GM21576 (cell line): ENCODE measurements at regions not wholly inside any gene's neighbourhood (a gene's known extent, or its start where the extent isn't known, plus 50 kb on each side); places are given as distances from the start of the nearest gene placed in this dataset.
"Not testable (repeated sequence)": the region's sequence is repeated elsewhere in the genome, so short reads cannot be mapped to it uniquely, and the experiment has no call there.

Source experiments
- ATAC-seq: cut with Tn5 transposase; IDR thresholded peaks from one replicate; pipeline ENCODE4 v1.9.1; 2021; ENCODE audit warnings: mild to moderate bottlenecking, moderate library complexity; ENCODE audit not compliant: unreplicated experiment

DNA sequence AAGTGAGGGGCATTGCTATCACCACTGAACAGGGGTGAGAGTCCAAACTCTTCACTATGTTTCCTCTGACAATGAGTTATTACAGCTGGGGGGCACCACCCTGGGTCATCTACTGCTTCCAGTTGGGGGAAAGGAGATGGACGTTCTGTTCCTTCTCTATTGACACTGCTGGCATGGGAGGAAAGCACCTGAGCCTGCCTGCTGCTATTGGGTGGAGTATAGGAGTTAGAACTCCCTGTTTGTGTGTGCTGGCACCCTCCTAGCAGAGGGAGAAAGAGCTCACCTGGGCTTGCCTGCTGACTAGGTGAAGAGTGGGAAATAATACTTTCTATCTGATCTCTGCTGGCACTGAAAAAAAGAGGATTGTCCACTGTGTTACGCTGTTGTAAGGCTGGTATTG is 163.8 kb downstream of the MSN start:
- no peak for ATAC-seq

DNA sequence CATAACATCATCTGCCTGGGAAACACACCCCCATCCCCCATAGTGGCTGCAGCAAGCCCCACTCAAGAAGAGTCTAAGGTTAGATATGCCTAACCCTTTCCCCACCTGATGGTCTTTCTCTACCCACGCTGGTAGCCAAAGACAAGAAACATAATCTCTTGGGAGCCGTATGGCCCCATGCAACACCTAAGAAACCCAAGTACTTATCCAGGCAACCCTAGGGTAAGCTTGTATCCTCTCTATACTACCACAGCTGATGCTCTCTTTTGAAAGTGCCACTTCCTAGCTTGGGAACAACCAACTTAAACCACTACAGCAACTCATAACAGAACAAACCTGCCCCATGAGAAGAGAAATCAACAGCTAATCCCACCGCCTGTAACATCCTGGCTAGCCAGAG is 161.1 kb downstream of the MSN start:
- no peak for ATAC-seq

DNA sequence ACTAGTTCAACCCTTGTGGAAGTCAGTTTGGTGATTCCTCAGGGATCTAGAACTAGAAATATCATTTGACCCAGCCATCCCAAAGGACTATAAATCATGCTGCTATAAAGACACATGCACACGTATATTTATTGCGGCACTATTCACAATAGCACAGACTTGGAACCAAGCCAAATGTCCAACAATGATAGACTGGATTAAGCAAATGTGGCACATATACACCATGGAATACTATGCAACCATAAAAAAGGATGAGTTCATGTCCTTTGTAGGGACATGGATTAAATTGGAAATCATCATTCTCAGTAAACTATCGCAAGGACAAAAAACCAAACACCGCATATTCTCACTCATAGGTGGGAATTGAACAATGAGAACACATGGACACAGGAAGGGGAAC is 157.8 kb downstream of the MSN start:
- ATAC-seq: not testable (repeated sequence)

DNA sequence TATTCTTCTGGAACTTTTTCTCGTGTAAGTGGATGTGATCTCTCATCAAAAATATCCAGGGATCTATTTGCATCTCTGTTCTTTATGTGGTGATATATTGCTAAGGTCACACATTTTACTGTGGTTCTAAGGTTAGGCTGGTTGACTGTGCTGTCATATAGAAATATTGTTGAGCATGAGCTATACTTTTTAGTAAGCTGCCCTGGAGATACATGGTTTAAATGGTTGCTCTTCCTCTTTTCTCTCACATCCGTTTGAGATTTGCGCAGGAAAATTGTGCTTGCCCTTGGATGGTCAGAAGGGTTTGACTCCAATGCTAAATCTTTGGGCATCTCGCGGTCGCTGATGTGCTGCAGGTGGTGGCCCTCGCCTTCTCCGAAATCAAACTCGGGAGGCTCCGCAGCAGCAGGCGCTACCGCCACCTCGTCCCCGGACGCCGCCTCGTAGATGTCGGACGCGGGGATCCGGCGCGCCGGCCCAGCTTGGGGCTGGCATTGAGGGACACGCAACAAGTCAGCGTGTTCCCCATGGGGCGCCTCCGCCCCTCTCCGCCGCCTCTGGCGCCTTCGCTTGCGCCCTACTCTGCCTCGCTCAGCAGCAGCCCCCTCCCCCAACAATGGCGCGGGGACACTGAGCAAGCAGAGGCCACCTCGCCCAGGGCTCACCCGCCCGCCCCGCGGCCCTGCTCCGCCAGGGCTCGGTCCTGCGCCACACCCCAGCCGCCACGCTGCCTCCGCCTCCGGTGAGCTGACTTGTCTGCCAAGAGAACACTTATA is 154.5 kb downstream of the MSN start:
- ATAC-seq: peak; percentile 64

DNA sequence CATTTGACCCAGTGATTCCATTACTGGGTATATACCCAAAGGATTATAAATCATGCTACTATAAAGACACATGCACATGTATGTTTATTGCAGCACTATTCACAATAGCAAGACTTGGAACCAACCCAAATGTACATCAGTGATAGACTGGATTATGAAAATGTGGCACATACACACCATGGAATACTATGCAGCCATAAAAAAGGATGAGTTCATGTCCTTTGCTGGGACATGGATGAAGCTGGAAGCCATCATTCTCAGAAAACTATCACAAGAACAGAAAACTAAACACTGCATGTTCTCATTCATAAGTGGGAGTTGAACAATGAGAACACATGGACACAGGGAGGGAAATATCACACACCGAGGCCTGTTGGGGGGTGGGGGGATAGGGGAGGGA is 152.5 kb downstream of the MSN start:
- ATAC-seq: not testable (repeated sequence)

DNA sequence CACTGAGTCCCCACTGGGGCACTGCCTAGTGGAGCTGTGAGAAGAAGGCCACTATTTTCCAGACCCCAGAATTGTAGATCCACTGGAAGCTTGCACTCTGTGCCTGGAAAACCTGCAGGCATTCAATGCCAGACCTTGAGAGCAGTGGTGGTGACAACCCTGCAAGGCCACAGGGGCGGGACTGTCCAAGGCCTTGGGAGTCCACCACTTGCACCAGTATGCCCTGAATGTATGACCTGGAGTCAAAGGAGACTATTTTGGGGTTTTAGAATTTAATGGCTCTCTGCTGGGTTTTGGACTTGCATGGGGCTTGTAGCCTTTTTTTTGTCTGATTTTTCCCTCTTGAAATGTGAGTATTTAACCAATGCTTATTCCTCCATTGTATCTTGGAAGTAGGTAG is 145.8 kb downstream of the MSN start:
- no peak for ATAC-seq

DNA sequence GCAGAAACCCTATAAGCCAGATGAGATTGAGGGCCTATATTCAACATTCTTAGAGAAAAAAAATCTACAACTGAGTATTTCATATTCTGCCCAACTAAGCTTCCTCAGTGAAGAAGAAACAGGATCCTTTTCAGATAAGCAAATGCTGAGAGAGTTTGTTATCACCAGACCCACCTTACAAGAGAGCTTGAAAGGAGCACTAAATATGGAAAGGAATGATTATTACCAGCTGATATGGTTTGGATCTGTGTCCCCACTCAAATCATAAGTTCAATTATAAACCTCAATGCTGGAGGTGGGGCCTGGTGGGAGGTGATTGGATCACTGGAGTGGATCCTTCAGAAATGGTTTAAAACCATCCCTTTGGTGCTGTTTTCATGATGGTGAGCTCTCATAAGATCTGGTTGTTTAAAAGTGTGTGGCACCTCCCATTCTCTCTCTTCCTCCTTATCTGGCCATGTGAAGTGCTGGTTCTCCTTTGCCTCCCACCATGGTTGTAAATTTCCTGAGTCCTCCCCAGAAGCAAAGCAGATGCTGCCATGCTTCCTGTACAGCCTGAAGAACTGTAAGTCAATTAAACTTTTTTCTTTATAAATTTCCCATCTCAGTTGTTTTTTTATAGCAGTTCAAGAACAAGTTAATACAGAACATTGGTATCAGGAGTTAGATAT is 144.2 kb downstream of the MSN start:
- ATAC-seq: no peak
